Prostate gland (tissue), 2 donors: ENCODE measurements at regions not wholly inside any gene's neighbourhood (a gene's known extent, or its start where the extent isn't known, plus 50 kb on each side); places are given as distances from the start of the nearest gene placed in this dataset.

ENCODE experiments used
- DNase-seq: peaks from one replicate; pipeline ENCODE4 v3.0.0-alpha.2; 2019; ENCODE audit warnings: low spot score
- H3K27ac ChIP-seq, 2 donors: fragments of 200-600 bp; sonication (generic); 2 replicates each; pipeline ENCODE4 v1.5.1; 2017 to 2019
- H3K27me3 ChIP-seq: fragments of 200-600 bp; sonication (generic); replicated peaks from 2 replicates; pipeline ENCODE4 v1.5.1; 2019; ENCODE audit not compliant: insufficient read depth
- H3K36me3 ChIP-seq, 2 donors: fragments of 200-600 bp; sonication (generic); 1 replicate in 1 of 2; 2 replicates in 1 of 2; pipeline versions ENCODE4 v1.5.1 to v1.8.1; 2017 to 2019
- H3K4me1 ChIP-seq: fragments of 200-600 bp; sonication (generic); replicated peaks from 2 replicates; pipeline ENCODE4 v1.5.1; 2019
- H3K4me3 ChIP-seq, 2 donors: fragments of 200-600 bp; sonication (generic); 2 replicates each; pipeline ENCODE4 v1.5.1; 2017 to 2019
- H3K9me3 ChIP-seq: fragments of 200-600 bp; sonication (generic); 2 replicates; pipeline ENCODE4 v1.5.1; 2017
- POLR2A ChIP-seq: fragments of 450-650 bp; IDR thresholded peaks from one replicate; pipeline ENCODE4 v1.6.1; 2016; ENCODE audit warnings: antibody characterized with exemption, mild to moderate bottlenecking
- POLR2AphosphoS5 ChIP-seq: sonication (generic); formaldehyde crosslinking; IDR thresholded peaks from one replicate; pipeline ENCODE4 v1.6.1; 2017; ENCODE audit warnings: antibody characterized with exemption
- WGBS: methylation state at CpG from one replicate; pipeline ENCODE4 v1.1.5; 2018; 5-methylcytosine and 5-hydroxymethylcytosine counted together
- intact Hi-C: fragments of 100-400 bp; cut with DNase I; formaldehyde crosslinking; loops from one replicate; pipeline ENCODE4 v1.14.2; 2022
- TF ChIP-seq, protein P1 (sequence below), 4 experiments: fragments of 200-600 bp in 2 of 4; fragments of 450-650 bp in 2 of 4; sonication (generic) in 2 of 4; IDR thresholded peaks; 1 replicate in 3 of 4; 2 replicates in 1 of 4; pipeline ENCODE4 v1.5.1; 2016 to 2019; ENCODE audit warnings: antibody characterized with exemption in 4 of 4, mild to moderate bottlenecking in 2 of 4, moderate library complexity in 2 of 4

DNA sequence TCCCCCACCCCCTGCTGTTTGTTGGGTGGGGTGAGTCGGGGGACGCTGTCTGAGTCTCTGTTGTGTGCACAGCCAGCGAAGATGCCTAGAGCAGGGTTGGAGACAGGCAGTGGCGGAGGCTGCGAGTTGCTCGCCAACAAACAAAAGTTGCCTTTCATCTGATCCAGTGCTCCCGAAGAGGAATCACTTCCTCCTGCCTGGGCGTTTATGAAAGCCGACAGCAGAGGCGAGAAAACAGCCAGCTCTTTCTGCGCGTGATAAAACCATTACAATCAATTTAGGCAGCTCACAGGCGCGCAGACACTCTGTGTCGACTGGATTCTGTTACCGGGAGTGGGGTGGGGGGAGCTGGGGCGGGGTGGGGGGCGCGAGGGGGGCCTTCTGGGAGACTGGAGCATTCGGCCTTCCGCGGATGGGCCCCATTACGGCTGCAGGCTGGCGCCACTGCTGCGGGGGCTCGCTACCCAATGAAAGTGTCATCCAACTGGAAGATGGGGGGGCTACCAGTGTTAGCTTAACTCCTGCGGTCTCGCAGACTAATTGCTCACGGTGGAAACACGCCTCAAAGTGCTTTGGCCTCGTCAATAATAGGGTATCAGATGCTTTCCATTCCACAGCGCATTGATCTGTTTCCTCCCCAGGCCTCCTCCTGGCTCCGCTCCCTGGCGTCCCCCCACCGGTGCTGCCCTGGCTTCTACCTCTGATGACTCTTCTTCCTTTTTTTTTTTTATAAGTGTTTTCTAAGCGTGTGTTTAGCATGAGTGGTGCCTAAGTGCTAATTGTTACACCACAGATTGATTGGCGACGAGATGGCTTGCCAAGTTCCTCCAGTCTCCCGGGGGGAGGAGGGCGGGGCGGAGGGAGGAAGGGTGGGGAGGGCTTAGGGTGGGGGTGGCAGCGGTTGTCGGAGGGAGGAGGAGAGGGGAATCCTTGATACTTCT lies 678.4 kb downstream of the MED13L start:
- intact Hi-C loops: no loop called here
- DNase-seq: peak; percentile 9
- no peaks in the 10 kb centered on the region for H3K9me3 ChIP-seq
- H3K36me3 ChIP-seq: no peaks in the 10 kb centered on the region
- no peak overlapping the region for H3K27ac ChIP-seq
- no peak for TF ChIP-seq POLR2A
- TF ChIP-seq, protein P1, sequence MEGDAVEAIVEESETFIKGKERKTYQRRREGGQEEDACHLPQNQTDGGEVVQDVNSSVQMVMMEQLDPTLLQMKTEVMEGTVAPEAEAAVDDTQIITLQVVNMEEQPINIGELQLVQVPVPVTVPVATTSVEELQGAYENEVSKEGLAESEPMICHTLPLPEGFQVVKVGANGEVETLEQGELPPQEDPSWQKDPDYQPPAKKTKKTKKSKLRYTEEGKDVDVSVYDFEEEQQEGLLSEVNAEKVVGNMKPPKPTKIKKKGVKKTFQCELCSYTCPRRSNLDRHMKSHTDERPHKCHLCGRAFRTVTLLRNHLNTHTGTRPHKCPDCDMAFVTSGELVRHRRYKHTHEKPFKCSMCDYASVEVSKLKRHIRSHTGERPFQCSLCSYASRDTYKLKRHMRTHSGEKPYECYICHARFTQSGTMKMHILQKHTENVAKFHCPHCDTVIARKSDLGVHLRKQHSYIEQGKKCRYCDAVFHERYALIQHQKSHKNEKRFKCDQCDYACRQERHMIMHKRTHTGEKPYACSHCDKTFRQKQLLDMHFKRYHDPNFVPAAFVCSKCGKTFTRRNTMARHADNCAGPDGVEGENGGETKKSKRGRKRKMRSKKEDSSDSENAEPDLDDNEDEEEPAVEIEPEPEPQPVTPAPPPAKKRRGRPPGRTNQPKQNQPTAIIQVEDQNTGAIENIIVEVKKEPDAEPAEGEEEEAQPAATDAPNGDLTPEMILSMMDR (IDR thresholded peaks at IDR 0.05): no peak
- no peak for TF ChIP-seq POLR2AphosphoS5
- no peaks in the 10 kb centered on the region for H3K27me3 ChIP-seq
- no peaks in the 10 kb centered on the region for H3K4me1 ChIP-seq
- 2% methylated on average over 39 of the region's 43 CpGs for WGBS
- H3K4me3 ChIP-seq: peak overlapping the region; percentile 16 to 21

DNA sequence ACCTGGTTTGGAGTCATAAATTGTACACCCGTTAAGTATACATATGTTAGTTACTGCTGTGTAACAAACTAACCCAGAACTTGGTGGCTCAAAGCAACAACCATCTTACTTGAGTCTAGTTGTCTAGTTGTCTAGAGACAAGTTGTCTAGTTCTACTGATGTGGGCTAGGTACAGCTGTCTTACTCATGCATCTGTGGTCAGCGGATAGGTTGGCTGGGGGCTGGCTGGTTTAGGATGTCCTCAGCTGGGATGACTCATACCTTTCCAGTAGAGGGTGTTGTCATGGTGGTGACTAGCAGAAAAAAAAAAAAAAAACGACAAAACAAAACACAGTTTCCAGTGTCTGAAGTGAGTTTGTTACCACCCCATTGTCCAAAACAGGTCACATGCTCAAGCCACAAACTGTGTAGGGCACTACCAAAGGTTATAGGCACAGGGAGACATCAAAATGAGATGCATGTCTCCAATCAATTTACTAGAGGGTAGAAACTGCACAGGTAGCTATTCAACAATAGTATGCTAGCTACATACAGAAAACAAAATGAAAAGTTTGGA lies 680.3 kb downstream of the MED13L start:
- H3K27me3 ChIP-seq: no peaks in the 10 kb centered on the region
- H3K9me3 ChIP-seq: no peaks in the 10 kb centered on the region
- DNase-seq: no peak
- H3K4me3 ChIP-seq: no peak overlapping the region
- TF ChIP-seq, protein P1 (IDR thresholded peaks at IDR 0.05): no peak
- no peak for TF ChIP-seq POLR2AphosphoS5
- no peak for TF ChIP-seq POLR2A
- H3K27ac ChIP-seq: no peak overlapping the region
- 76% methylated on average over 3 of the region's 3 CpGs for WGBS
- intact Hi-C loops: no loop called here
- no peaks in the 10 kb centered on the region for H3K4me1 ChIP-seq
- no peaks in the 10 kb centered on the region for H3K36me3 ChIP-seq

DNA sequence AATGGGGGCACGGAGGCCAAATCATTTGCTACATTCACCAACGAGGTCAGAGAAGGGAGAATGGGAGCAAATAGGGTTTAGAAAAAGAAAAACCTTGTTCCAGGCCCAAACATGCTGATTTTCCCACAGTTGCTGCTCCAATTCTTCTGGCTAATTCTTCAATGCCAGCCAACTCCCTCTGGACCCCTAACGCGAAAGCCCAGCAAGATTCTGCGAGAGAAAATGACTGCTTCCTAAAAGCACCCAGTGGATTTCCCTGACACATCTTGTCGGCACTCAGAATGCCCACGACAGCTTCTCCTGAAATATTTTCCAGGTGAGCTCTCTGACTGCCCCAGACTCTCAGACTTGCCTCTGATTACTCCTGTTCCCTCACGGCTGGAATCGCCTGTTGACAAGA lies 689.4 kb downstream of the MED13L start:
- no peak for TF ChIP-seq POLR2A
- TF ChIP-seq POLR2AphosphoS5: no peak
- TF ChIP-seq, protein P1 (IDR thresholded peaks at IDR 0.05): no peak
- H3K4me1 ChIP-seq: no peaks in the 10 kb centered on the region
- H3K9me3 ChIP-seq: no peaks in the 10 kb centered on the region
- no peak for DNase-seq
- 85% methylated on average over 9 of the region's 9 CpGs for WGBS
- H3K4me3 ChIP-seq: no peak overlapping the region
- H3K27me3 ChIP-seq: no peaks in the 10 kb centered on the region
- H3K27ac ChIP-seq: no peak overlapping the region
- intact Hi-C loops: no loop called here
- H3K36me3 ChIP-seq: no peaks in the 10 kb centered on the region

DNA sequence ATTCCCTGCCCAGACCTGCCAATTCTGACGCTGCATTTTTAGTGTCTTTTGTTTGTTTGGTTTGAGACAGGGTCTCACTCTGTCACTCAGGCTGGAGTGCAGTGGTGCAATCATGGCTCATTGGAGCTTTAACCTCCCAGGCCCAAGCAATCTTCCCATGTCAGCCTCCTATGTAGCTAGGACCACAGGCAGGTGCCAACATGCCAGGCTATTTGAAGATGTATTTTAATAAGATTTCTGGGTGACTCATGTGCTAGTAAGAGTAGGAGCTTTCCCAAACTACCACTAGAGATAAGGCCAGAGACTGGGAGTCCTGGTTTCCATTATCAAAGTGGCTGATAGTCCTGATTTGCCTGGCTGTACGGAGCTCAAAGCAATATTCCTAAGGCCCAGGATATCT lies 693.3 kb downstream of the MED13L start:
- Histone ChIP-seq H3K27me3 (no peaks in the 10 kb centered on the region), H3K36me3 (no peaks in the 10 kb centered on the region), H3K4me3 (no peak overlapping the region), H3K27ac (no peak overlapping the region), H3K9me3 (no peaks in the 10 kb centered on the region), H3K4me1 (no peaks in the 10 kb centered on the region)
- intact Hi-C loops: no loop called here
- WGBS: 69% methylated on average over 2 of the region's 2 CpGs
- DNase-seq: no peak
- TF ChIP-seq POLR2A: no peak
- TF ChIP-seq, protein P1 (IDR thresholded peaks at IDR 0.05): no peak
- no peak for TF ChIP-seq POLR2AphosphoS5

DNA sequence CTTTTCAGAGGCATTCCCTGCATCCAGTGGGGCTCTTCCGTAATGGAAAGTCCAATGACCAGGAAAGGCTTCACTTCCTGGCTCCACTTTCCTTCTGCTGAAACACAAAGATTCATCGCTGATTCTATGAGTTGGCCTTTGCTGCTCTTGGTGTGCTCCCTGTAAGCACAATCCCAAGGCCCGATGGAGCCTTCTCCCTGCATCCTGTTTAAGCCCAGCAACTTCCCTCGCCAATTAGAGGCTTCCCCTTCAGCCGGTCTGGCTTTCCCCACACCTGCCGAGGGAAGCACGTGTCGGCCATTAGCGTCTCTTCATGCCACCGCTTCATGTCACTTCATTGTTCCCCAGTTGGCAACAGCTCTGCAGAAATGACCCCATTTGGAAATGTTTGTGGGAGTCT lies 693.9 kb downstream of the MED13L start:
- TF ChIP-seq POLR2A (no peak), POLR2AphosphoS5 (no peak)
- TF ChIP-seq, protein P1 (IDR thresholded peaks at IDR 0.05): no peak
- intact Hi-C loops: no loop called here
- WGBS: 61% methylated on average over 10 of the region's 10 CpGs
- H3K27me3 ChIP-seq: no peaks in the 10 kb centered on the region
- no peaks in the 10 kb centered on the region for H3K36me3 ChIP-seq
- no peaks in the 10 kb centered on the region for H3K9me3 ChIP-seq
- H3K4me1 ChIP-seq: no peaks in the 10 kb centered on the region
- no peak overlapping the region for H3K27ac ChIP-seq
- no peak for DNase-seq
- no peak overlapping the region for H3K4me3 ChIP-seq
